Brain microvascular endothelial cell (primary cell): ENCODE measurements at regions not wholly inside any gene's neighbourhood (a gene's known extent, or its start where the extent isn't known, plus 50 kb on each side); places are given as distances from the start of the nearest gene placed in this dataset.
A peak's percentile ranks its signal among the peaks of the same experiment; 100 is the strongest.
"Not testable (repeated sequence)": the region's sequence is repeated elsewhere in the genome, so short reads cannot be mapped to it uniquely, and the experiment has no call there.

Source experiments
- DNase-seq: peaks from one replicate; pipeline ENCODE4 v3.0.0-alpha.2; 2020
- H3K27ac ChIP-seq: fragments of 250-450 bp; sonication (Bioruptor Pico); 2 replicates; pipeline ENCODE4 v1.5.1; 2020; ENCODE audit warnings: mild to moderate bottlenecking, moderate library complexity
- H3K27me3 ChIP-seq: fragments of 250-450 bp; sonication (Bioruptor Pico); replicated peaks from 2 replicates; pipeline ENCODE4 v1.5.1; 2020; ENCODE audit warnings: mild to moderate bottlenecking
- H3K36me3 ChIP-seq: fragments of 250-450 bp; sonication (Bioruptor Pico); replicated peaks from 2 replicates; pipeline ENCODE4 v1.5.1; 2020; ENCODE audit warnings: mild to moderate bottlenecking
- H3K4me3 ChIP-seq: 2 replicates; pipeline ENCODE4 v1.5.1; 2011; ENCODE audit warnings: low read depth, mild to moderate bottlenecking, control low read depth, low read length, moderate library complexity
- in situ Hi-C: cut with HindIII; loops from 2 replicates; pipeline ENCODE4 v1.10.0; 2017; ENCODE audit warnings: low sequenced_read_pairs, low pct_ligation_motif_present
- TF ChIP-seq, protein P1 (sequence below): IDR thresholded peaks from 2 replicates; pipeline ENCODE4 v1.5.1; 2011; ENCODE audit warnings: low read depth, mild to moderate bottlenecking, moderate library complexity, low read length, control low read depth, inconsistent platforms; ENCODE audit errors: missing control alignments

DNA sequence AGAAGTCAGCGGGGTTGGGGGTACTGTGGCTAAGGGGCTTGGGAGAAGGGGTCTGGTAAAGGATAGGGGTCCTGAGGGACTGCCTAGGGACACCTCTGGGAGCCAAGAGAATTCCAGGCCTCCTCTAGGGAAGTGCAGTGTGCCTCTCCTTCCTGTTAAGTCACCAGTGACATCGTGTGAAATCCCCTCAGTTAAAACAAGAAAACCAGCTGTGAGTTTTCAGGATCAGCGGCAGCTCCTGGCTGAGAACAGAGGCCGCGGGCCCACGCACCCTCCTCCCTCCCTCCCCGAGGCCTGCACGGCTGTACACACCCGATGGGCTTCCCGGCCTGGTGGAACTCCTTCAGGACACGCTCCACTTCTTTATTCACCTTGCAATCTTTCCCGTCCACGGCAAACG is 5400.0 kb upstream of the TPTE start:
- DNase-seq, in situ Hi-C loops, H3K27ac ChIP-seq, H3K36me3 ChIP-seq, H3K27me3 ChIP-seq, H3K4me3 ChIP-seq: not testable (repeated sequence)

DNA sequence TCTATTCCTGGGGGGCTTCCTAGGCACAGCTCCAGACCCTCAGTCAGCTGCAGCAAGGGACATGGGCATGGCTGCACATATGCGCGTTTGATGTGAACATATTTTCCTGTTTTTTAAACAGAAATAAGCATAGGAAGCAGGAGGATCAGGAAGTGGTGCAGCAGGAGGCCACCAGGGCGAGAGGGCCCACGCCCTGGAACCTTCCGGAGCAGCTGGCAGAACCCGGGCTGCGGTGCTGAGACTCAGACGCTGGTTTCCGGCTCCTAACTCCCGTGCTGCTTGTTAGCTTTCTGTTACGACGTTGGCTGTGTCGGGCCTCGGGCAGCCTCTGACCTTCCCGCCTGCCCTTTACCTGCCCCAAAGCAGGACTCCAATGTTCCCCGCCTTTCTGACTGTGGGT is 5399.5 kb upstream of the TPTE start:
- H3K4me3 ChIP-seq, H3K27ac ChIP-seq, H3K27me3 ChIP-seq, in situ Hi-C loops, H3K36me3 ChIP-seq, DNase-seq: not testable (repeated sequence)

DNA sequence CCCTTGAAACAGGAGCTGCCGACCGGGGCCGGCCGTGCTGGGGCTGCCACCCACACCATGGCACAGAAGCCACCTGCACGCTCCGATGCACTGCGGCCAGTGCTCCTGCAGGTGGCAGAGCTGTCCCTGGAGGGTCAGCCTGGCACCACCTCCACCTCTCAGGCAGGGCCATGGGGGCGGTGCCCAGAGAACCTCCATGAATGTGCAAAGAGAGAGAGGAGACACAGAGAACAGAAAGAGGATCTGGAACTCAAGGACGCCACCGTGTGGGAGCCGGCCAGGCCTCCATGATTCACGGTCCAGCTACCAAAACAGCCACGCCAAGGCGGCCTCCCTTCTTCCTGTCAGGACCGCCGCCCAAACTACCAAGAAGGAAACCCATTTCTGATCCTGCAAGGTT is 5397.7 kb upstream of the TPTE start:
- DNase-seq = peak; percentile 53
- TF ChIP-seq, protein P1, sequence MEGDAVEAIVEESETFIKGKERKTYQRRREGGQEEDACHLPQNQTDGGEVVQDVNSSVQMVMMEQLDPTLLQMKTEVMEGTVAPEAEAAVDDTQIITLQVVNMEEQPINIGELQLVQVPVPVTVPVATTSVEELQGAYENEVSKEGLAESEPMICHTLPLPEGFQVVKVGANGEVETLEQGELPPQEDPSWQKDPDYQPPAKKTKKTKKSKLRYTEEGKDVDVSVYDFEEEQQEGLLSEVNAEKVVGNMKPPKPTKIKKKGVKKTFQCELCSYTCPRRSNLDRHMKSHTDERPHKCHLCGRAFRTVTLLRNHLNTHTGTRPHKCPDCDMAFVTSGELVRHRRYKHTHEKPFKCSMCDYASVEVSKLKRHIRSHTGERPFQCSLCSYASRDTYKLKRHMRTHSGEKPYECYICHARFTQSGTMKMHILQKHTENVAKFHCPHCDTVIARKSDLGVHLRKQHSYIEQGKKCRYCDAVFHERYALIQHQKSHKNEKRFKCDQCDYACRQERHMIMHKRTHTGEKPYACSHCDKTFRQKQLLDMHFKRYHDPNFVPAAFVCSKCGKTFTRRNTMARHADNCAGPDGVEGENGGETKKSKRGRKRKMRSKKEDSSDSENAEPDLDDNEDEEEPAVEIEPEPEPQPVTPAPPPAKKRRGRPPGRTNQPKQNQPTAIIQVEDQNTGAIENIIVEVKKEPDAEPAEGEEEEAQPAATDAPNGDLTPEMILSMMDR = peak; percentile 45
- H3K36me3 ChIP-seq, H3K27ac ChIP-seq, H3K4me3 ChIP-seq, in situ Hi-C loops, H3K27me3 ChIP-seq: not testable (repeated sequence)

DNA sequence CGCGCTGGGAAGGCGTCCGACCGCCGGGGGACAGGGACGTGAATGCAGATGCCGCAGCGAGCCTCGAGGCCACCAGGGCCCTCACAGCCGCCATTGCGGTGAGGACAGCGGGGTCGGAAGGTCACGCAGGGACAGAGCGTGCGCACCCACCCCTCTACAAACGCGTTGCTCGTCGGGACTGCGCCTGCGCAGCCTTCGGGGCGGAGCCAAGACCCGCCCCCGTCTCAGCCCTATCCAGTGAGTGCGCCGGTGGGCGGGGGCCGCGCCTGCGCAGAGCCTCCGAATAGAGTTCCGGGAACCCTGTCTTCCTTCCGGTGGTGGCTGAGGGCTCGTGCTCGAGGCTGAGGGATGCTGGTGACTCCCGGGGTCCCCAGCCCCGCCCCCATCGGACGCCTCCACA is 5393.1 kb upstream of the TPTE start:
- peak overlapping the region; percentile 45 for H3K4me3 ChIP-seq
- peak; percentile 82 for DNase-seq
- in situ Hi-C loops = not testable (repeated sequence)

DNA sequence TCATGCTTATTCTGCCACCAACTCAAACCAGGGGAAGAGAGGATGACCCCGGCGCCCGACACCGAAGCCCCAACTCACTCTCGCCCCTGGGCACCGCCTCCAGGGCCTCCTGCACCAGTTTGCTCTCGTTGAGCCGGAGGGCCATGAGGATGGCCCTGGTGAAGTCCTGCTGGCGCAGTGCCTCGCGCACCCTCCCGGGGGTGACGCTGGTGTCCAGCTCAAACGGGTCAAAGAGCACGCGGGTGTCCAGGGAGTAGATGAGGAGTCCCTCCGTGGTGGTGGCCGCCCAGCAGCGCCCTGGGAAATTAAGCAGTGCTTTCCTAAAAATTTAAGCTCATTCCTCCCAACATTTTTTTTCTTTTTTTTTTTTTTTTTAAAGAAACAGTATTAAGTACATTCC is 5387.6 kb upstream of the TPTE start:
- H3K27me3 ChIP-seq, H3K4me3 ChIP-seq, H3K36me3 ChIP-seq, H3K27ac ChIP-seq, DNase-seq, in situ Hi-C loops: not testable (repeated sequence)

More for the DNA sequence above, 5393.1 kb upstream of the TPTE start:
- H3K36me3 ChIP-seq, H3K27ac ChIP-seq, H3K27me3 ChIP-seq: not testable (repeated sequence)

DNA sequence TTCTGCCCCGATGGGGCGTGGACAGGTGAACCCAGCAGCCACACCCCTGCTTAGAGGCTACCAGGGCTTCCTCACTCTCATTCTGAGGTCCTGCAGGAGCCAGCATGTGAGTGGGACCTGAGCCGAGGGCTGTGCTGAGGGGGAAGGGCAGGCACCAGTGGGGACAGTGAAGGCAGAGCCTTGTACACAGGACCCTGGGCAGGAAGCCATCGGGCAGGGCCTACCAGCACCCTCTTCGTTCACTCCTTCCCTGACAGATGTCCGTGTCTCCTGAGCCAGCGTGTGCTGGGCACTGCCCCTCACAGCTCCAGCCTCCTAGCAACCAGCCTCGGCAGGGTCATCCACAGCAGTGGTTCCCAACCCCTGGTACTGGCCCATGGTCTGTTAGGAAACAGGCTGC is 5385.0 kb upstream of the TPTE start:
- in situ Hi-C loops = not testable (repeated sequence)

DNA sequence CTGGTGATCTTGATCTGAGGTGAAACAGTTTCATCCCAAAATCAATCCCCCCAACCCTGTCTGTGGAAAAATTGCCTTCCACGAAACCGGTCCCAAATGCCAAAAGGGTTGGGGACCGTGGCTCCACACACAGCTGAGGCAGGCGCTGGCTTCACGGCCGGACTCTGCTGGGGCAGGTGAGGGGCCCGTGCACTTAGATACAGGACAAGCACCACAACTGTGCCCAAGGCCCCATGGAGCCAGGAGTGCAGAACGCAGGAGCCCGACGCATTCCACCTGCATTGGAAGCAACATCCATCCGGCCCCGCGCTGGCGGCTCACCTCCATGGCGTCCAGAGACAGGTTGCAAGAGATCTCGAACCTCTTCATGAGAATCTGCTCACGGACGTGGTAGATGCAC is 5384.4 kb upstream of the TPTE start:
- H3K27me3 ChIP-seq, H3K36me3 ChIP-seq, H3K4me3 ChIP-seq, H3K27ac ChIP-seq, DNase-seq, in situ Hi-C loops: not testable (repeated sequence)

More for the DNA sequence above, 5385.0 kb upstream of the TPTE start:
- not testable (repeated sequence) for H3K27ac ChIP-seq, H3K27me3 ChIP-seq, H3K4me3 ChIP-seq, DNase-seq, H3K36me3 ChIP-seq

DNA sequence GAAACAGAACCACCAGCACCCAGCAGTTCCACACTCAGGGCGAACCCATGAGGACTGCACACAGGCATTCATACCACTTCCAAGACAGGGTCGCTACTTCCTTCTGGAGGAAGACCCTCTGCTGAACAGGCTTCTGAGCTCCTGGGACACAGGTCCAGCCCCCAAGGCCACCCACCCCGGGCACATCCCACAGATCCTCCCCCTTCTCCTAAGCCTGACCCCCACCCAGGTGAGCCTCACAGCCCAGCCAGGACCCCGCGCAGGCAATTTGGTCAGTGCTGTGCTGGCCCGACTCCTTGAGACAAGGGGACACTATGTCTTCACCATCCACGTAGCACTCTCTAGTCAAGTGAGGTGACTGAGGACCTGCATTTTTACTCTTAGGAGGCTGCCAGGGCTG is 5382.7 kb upstream of the TPTE start:
- H3K4me3 ChIP-seq, H3K27ac ChIP-seq, H3K27me3 ChIP-seq, in situ Hi-C loops, DNase-seq, H3K36me3 ChIP-seq: not testable (repeated sequence)

DNA sequence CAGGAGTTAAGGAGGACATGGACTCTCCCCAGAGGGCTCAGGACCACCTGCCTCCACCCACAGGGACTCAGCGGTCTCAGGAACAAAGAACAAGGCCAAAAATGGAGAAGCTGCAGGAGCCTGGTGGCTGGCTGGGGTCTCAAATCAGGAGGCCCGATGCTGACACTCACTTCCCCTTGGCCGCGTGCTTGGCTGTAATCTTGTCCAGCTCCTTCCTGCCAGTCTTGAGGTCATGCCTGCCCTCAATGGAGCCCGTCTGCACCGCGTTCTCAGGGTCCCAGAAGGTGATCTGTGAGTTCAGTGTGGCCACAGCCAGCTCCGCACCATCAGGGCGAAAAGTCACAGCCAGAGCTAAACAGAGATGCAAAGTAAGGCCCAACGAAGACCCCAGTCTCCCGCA is 5381.9 kb upstream of the TPTE start:
- H3K27ac ChIP-seq, H3K4me3 ChIP-seq, H3K36me3 ChIP-seq, in situ Hi-C loops, DNase-seq, H3K27me3 ChIP-seq: not testable (repeated sequence)

DNA sequence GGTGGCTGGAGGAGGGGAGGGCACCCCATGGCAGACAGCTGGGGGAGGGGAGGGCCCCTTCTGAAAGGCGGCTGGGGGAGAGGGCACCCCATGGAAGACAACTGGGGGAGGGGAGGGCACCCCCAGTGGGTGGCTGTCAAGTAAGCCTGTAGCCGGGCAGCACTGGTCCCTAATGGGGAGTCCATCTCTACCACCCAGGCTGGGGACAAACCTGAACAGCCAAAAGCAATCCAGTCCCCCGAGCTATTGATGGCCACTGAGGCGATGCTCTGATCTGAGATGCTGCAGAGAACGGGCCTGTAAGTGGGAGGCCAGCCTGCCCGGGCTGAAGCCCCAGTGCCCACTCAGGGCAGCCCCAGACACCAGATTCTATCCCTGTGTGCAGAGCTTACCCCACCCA is 5378.4 kb upstream of the TPTE start:
- H3K27me3 ChIP-seq, DNase-seq, H3K36me3 ChIP-seq, H3K4me3 ChIP-seq, in situ Hi-C loops, H3K27ac ChIP-seq: not testable (repeated sequence)

DNA sequence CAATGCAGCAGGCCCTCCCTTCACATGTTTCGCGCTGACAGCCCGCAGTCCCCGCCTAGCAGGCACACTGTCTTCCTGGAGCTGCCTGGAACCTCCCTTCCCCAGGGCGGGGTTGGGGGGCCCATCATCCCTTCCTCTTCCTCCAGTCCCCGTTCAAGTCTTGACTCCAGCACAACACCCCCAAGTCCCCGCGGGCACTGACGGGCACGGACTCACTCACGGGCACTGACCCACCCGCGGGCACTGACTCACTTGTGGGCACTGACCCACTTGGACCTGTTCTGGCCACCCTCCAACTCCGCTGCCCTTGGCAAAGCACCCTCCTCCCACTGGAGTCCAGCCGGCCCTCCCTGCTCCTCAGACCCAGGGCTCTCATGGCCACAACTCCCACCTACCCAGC is 5376.7 kb upstream of the TPTE start:
- in situ Hi-C loops = not testable (repeated sequence)

DNA sequence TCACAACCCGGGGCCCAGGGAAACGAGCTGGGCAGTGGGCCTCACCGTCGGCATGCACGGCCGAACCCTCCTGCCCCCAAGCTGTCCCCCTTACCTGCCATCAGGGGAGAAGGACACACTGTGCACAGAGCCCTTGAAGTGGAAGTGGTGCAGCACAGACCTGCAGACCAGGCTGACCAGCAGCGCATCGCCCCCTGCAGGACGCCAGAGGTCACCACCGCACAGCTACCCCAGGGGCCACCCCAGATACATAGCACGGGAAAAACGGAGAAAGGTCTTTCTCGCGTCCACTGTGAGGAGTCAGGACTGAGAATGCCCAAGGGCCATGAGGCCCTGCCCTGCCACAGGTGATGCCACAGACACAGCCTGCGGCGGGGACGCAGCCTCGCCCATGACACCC is 5373.7 kb upstream of the TPTE start:
- H3K27ac ChIP-seq, H3K4me3 ChIP-seq, in situ Hi-C loops, H3K27me3 ChIP-seq, H3K36me3 ChIP-seq: not testable (repeated sequence)
- DNase-seq = peak; percentile 0

More for the DNA sequence above, 5376.7 kb upstream of the TPTE start:
- not testable (repeated sequence) for H3K27ac ChIP-seq, H3K36me3 ChIP-seq, H3K4me3 ChIP-seq, DNase-seq, H3K27me3 ChIP-seq

DNA sequence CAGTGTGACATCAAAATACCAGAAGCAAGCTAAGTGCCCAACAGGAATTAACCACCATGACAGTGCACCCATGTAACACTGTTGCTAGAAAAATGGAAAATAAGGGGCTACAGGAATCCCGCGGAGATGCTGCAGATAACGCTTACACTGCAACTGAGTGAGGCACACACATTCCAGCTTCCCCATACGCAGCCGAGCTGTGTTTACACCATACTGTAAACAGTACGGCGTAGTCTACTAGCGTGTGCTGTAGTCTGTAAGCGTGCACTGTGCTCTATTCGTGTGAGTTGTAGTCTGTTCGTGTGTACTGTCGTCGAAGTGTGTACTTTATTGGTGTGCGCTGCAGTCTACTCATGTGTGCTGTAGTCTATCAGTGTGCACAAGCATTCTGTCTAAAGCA is 5372.2 kb upstream of the TPTE start:
- in situ Hi-C loops, H3K27ac ChIP-seq, H3K4me3 ChIP-seq, H3K36me3 ChIP-seq, DNase-seq, H3K27me3 ChIP-seq: not testable (repeated sequence)

DNA sequence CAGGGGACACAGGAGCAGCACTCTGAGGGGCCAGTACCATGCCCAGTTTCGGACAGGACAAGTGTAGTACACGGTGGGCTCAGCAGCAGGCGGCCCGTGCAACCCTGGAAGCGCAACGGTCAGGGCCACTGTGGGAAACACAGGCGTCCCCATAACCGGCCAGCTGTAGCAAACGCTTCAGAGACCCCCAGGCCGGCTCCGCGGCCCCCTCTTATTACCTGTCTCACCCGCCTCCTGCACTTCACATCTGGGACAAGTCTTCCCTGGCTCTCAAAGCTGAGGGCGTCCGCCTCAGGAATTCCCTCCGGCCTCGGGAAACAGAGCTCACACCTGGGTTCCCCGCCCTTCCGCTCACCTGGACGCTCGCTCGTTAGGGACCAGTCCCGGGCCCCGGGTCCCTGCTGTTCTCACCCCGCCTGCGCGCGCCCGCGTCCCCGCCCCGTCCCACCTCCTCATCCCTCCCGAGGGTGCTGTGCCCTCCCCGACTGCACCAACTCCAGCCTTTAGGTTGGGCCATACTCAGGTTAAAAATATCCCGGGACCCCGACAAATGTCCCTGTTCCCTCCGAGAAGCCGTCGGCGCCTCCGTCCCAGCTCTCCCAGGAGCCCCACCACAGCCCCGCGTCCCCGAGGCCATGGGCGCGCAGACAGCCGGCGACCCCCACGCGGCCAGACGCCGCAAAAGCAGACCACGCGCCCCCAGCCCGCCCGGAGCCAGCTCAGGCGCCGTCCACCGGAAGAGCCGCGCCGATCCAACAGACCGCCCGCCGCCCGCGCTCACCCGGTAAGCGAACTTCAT is 5367.3 kb upstream of the TPTE start:
- H3K27ac ChIP-seq, DNase-seq, in situ Hi-C loops, H3K36me3 ChIP-seq, H3K27me3 ChIP-seq: not testable (repeated sequence)
- H3K4me3 ChIP-seq = peak overlapping the region; percentile 36
